GM21576 (cell line): ENCODE measurements at regions not wholly inside any gene's neighbourhood (a gene's known extent, or its start where the extent isn't known, plus 50 kb on each side); places are given as distances from the start of the nearest gene placed in this dataset.

Experiments
- ATAC-seq: cut with Tn5 transposase; IDR thresholded peaks from one replicate; pipeline ENCODE4 v1.9.1; 2021; ENCODE audit warnings: mild to moderate bottlenecking, moderate library complexity; ENCODE audit not compliant: unreplicated experiment

DNA sequence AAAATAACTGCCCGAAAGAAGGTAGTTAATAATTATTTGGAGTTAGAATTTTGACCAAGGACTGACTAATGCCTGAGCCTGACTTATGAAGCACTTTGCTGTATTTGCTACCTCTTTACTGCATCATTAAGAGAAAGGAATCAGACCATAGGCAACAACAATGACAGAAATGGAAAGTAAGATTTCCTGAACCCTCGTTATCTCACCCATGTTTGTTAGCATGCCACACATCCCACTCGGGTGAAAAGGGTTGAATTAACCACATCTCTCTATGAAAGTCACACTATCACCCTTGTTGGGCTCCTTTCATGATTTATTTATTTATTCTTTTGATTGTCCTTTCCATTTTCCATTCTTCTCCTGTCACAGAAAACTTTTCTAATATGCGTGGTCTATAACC lies 59.6 kb downstream of the OLIG3 start:
- no peak for ATAC-seq

DNA sequence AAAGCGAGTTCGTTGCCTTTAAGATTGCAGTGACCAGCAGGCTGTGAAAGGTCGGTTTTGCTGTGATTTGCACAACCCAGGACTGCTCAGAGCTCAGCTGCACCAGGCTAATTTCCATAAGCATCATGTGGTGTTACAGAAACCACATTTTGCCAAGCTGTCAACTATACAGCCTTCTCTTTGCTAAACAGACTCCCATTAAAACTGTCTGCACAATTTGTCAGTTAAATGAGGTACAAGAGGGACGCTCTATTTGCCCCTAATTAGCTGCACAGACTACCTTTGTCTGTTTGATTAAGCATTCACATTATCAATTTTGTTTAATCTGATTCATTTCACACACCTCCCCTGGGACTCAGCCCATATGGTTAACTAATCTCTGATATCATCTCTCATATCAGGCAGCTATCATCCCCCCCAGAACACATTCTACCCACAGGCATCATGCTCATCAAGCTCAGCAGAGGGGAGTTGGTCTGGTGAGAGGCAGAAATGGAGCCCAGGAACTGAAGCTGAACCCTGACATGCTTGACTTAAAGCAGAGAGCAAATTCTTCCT lies 62.1 kb downstream of the OLIG3 start:
- ATAC-seq: peak; percentile 66

DNA sequence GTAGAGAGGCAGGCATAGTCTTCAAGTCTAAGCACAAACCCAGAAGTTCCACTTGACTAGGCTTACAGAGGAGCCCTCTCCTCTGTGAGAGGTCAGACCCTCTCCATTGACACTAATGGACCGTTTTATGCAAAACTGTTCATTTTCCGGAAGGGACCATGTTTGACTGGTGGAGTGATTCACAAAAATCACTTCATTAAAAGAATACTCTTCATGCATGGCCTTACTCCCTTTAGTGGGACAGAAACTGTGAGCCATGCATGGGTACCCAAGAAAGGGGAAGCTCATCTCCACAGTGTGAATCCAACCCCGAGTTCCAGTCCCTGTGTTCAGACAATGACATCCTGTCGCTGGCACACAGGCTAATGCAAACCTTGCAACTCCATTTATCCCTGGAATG lies 63.2 kb downstream of the OLIG3 start:
- ATAC-seq: peak; percentile 52

DNA sequence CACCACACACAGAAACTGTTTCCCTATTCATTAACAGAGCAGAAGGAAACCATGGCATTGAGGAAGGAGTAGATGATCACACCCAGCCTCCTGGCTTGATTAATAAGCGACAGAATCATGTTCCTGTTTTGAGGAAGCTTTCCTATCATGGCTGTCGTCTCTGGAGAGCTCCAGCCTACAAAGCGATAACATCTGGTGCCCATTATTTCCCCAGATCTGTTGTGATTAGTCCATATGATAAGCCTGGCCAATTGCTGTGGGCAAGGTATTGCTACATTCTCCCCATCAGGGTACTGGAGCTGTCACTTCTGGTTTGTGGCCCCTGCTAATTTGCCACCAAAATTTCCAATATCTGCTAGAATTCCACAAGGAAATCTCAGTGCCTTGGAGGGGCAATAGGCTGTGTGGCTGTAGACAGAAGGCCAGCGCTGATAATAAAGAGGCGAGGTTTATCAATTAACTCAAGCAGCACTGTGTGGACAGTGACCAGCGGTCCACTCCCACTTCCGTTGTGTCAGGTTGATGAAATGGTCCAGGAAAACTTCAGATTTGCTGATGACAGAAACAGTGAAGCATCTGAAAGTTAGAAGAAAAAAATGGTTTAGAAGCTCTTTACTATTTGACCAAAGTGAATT lies 66.4 kb downstream of the OLIG3 start:
- ATAC-seq: no peak

DNA sequence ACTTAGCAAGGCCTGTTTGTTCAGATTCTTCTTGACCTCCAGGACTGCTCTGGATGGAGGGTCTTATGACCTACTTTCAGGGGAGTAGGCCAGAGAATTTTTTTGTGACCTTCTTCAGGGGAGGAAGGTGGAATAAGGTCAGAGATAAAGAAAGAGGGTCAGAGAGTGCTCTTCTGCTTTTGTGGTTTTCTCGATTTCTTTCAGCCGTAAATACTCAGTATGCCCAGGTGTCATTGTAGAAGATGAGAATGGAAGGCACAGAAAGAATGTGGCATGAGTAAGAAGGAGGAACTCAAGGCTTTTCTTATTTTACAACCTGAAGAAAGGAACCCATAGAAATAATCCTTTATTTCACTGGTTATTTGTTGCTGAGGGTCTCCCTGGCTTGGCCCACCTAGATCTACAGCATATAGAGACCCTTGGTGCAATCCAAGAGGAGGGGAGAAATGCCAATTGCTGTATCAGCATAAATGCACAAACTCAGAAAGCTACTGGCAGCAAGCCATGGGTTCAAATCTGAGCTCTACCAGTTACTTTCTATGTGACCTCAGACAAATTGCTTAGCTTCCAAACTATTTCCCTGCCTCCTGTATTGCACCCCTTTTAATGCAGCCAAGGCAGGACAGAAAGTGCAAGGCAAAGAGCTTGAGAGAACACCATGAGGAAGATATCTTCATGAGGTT lies 68.0 kb downstream of the OLIG3 start:
- no peak for ATAC-seq

DNA sequence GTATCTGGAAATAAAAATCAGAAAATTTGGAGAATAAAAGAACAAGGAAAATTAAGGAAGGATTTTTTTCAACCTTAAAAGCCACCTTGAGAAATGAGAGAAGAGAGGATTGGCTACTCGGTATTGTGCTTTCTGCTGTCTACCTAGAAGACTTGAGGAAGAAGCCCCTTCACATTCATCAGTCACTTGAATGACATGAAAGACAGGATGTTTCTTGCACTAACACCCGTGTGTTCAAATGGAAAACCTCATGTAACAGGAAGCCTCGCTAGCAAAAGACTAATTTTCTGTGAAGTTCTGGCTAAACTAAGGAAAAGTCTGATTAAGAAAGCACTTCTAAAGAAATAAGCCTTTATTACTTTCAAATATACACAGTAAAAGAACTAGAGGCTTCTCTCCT lies 69.9 kb downstream of the OLIG3 start:
- ATAC-seq: no peak

DNA sequence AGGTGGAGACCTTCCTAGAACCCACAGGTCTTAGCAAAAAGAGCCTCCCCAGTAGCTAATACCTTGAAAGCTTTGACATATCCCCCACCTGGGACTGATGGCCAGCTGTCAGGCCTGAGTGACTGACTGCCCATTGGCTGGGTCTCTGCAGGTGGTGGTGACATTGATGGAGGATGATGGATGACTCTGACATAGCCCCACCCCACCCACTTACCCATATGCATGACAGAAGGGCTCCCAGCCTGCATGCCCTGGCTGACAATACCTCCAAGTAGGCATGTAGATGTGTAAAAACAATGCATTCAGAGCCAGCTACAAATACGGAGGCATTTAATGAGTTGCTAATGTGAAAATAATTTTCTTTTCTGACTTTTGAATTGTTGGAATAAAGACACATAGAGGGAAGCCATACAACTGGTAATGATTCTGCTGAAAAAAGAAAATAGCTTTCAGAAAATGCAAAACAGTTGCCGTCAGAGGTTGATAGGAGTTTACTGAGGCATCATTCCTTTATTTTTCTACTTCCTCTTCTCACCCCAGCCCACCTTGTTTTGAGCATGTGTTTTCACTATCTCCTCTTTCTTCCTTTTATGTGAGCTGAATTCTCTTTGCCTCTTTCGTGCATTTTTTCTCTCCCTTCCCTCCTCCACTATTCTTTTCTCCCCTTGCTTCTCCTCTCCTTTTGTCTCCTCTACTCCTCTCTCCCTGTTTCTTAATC lies 70.6 kb downstream of the OLIG3 start:
- no peak for ATAC-seq

DNA sequence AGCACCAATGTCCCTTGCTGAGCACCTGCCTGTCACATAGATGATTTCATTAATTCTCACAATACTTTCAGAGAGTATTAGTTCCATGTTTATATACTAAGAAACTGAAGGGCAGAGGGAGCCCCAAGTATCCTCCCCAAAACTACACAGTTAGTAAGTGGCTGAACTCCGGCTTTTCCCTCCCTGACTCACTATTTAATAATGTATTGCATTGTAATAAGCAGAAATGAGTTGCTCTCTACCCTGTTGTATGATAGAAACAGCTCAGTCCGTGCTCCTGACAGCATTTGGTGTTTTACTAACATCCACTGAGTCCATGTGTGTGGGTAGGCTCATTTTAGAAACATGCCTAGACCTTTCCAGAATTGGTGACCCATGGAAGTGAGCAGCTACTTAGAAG lies 76.8 kb downstream of the OLIG3 start:
- no peak for ATAC-seq

DNA sequence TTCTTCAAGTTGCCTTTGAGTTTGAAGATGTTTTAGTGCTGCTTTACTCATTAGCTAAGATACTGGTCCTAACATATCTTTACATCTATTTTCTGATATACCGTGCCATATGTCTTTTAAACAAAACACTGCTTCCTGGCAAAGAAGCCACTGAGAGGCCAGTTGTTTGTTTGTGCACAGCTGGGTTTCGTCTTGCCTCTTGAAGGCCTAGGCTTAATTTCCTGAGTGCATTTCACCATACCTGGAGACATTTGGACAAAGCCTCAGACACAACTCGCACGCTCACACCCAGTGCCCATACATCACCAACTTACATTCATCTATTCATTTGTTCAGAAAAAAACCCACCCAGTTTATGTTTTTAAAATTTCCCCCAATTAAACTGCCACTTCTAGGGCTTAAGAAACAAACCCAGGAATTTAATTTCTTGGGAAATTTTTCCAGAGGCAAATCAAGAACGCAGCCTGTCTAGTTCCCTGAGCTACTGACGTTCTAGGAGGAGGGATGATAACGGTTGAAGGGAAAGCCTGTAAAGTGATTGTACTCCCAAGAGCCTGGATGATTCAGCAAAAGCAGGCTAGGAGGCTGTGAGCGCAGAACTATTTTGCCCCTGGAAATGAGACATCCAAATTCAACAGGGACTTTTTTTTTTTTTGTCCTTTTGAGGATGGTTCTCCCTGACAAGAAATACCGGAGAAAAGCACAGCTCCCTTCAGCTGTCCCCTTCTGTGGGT lies 77.7 kb downstream of the OLIG3 start:
- ATAC-seq: no peak

DNA sequence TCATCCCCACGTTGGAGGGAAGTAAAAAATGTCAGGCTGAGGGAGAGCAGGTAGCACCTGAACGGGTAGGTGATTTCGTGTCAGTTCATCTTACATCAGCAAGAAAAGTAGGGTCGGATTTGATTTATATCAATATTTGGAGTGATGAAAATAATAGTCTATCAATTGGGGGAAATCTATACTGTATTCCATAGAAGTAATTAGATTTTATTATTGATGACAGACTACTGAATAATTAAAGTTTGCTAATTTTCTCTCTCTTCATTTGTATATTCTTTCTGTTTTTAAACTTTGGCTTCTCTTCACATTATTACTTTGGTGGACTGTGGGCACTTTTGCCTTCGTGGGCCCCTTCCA lies 78.4 kb downstream of the OLIG3 start:
- ATAC-seq: no peak

DNA sequence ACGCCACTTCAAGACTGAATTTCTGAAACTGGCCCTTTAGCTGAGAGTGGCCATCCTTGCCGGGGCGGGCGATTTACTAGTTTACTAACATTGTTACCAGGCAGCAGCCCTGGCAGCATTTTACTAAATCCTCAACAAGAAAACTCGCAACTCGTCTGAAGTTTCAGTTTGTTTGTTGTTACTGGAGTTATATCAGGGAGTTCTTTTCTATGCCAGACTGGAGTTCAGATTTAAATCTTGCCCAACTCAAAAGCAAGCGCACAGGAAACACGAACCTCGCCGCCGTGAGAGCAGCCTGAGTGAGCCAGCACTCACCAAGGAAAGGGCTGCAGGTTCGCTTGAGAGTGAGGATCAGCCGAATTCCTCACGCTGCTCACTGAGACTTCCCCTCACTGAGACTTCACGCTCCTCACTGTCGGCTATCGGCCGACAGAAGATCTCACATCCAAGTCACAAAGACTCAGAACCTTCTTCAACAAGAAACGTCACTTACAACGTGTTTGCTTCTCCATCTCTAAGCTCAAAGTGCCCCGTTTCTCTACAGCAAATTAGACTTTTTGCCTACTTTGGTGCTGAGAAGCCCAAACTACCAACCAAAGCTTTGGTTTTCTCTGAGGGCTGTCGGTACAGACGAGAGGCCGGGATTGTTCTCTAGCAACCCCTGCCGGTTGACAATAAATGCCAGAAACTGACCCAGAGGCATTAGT lies 78.9 kb downstream of the OLIG3 start:
- peak; percentile 84 for ATAC-seq

DNA sequence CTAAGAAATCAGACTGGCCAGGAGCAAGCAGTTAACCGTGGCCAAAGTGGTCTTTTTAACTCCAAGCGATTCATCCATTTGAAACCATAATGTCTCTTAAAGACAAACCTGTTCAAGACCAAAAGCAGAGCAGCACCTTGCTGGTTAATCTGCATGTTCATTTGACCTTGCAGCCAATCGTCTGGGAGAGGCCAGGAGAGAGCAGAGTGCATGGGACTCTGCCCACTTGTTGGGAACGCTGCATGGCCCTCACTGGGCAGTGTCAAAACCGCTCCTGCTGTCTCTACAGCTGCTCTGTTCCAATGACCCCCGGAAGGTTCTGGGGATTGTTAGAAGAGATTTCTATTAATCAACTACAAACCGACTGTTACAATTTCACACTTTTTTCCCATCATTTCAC lies 79.6 kb downstream of the OLIG3 start:
- no peak for ATAC-seq

DNA sequence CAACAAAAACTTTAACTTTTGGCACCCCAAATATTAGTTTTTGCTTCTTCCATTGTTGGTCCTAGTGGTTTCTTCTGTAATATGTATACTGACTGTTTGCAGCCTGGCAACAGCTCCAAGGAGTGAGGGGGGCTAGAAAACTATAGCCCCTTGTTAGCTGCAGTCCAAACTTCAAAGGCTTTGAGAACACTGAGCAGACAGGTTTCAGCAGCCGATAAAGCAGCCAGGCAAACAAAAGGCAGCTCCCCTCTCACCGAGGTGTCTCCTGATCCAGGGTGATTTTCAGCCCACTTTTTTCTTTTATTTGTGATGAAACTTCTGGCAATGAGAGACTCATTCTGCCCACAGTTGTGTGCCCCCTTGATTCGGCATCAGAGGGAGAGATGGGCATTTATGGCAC lies 80.7 kb downstream of the OLIG3 start:
- ATAC-seq: no peak

DNA sequence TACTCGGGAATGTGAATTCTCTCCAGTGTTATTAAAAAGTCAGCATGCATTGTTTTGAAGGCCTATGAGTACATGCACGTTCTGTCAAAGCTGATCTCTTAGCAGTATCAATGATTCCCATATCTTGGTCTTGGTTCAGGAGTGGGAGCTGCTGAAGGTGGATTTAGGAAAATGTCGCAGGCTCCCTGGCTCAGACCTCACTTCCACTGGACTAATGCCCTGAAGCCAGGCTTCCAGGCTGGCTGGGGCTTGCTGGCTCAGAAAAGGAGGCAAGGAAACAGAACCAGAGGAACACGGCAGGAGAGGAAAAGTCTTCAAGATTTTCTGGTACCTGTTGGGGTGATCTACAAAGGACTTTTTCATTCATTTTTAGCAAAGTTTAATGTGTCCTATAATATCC lies 81.6 kb downstream of the OLIG3 start:
- no peak for ATAC-seq

DNA sequence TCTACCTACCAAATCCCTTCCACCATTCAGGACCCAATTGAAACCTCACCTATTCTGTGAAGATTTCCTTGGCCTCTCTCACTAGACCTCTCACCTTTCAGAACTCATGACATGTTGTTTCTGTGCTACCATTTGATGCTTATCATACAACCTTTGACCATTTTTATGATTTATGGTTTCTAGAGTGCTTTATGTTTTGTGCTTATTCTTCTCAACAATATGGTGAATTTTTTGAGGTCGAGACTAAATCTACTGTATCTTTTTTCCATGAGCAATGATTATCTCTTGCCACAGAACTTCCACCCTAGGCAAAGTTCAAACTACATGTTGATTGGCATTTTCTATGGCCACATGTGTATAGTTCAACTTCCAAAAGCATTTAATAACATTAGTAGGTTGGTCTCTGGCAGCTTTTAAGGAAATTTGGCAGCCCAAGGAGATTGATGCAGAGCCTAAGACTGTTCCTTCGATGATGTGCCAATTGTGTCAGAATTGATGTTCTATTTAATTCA lies 84.9 kb downstream of the OLIG3 start:
- no peak for ATAC-seq

DNA sequence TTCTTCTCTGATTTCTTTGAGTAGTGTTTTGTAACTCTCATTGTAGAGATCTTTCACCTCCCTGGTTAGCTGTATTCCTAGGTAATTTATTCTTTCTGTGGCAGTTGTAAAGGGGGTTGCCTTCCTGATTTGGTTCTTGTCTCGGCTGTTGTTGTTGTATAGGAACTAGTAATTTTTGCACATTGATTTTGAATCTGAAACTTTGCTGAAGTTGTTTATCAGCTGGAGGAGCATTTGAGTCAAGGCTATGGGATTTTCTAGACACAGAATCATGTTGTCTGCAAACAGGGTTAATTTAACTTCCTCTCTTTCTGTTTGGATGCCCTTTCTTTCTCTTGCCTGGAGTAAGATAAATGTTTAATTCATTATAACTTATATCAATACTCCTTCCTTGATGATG lies 86.4 kb downstream of the OLIG3 start:
- no peak for ATAC-seq

DNA sequence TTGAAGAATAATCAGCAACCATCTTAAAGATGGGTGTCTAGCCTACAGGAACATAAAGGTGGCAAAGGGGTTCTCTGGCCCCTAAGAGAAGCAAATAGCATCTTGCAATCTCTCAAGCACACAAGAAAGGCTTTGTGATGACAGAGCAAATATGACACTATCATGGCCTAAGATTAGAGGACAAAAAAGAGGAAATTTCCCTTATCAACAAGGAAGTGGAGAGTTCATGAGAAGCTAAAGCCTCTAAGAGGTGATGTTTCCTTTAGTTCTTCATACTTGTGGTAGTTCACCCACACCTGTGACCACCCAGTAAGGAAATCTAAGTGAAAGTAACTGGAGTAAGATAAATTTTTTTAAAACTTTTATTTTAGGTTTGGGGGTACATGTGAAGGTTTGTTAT lies 88.4 kb downstream of the OLIG3 start:
- ATAC-seq: no peak

DNA sequence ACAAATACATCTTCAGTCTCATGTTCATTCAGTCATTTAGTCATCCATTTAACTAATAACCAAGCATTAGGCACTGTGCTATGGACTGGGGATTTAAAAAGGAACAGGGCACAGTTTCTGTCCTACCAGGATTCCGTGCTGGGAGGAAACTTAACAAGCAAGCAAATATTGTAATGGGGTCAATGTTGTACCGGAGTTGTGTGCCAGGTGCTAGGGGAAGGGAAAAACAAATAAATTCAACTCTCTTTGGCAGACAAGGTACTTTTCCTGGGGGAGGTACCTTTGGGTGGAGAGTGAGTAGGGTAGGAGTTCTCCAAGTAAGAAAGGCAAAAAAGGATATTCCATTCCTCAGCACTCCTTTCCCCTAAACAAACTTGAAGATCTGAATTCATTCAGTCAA lies 90.3 kb downstream of the OLIG3 start:
- ATAC-seq: no peak

DNA sequence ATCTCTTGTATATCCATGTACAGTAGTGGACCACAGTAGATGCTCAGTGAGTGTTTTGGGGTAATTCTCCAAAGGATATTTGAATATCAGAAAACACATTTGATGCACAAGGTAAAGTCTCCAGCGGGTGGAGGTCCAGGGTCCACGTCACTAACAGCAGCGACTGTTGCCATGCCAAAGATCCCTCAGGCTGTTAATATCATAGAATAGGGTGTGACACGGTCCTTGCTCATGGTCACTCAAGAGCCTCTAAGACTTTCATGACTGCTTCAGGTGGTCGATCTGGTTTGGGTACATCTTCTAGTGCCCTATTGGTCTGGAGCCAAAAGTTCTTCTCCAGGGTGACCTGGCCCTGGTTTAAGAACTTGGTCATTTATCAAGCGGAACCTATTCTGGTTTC lies 90.8 kb downstream of the OLIG3 start:
- ATAC-seq: no peak

DNA sequence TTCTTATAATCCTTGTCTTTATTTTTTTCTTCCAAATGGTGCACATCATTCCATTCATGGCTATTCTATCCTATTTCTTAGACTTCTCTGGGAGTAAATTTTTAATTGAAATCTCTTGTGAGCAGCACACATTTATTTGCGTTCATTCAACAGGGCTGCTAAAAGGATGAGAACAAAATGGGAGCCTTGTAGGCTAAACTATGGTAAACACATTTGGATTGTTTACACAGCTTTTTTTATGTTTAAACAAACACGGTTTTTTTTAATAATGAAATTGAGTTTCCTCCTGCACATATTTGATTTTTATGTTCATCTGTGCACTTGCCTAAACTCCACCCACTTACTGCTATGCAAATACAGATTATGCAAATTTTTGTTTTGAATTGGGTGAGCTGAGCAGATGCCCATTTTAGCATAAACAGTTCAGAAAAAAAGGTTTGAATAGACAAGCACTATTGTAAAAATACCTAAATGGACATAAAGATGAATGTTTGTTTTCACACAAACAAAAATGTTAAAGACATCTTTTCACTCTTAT lies 92.0 kb downstream of the OLIG3 start:
- no peak for ATAC-seq
